Aorta (tissue), 5 donors: ENCODE measurements at regions not wholly inside any gene's neighbourhood (a gene's known extent, or its start where the extent isn't known, plus 50 kb on each side); places are given as distances from the start of the nearest gene placed in this dataset.
"Not testable (repeated sequence)": the region's sequence is repeated elsewhere in the genome, so short reads cannot be mapped to it uniquely, and the experiment has no call there.

Experiments
- ATAC-seq: fragments of 200-7000 bp; cut with Tn5 transposase; one replicate; pipeline ENCODE4 v1.9.1; 2022; ENCODE audit warnings: moderate library complexity; ENCODE audit not compliant: low FRiP score
- DNase-seq, 2 donors: peaks; one replicate each; pipeline ENCODE4 v3.0.0-alpha.2; 2020
- H3K27ac ChIP-seq, 2 donors: one replicate each; pipeline ENCODE4 v1.5.1; 2013; ENCODE audit warnings: low read length in 2 of 2, mild to moderate bottlenecking in 2 of 2, moderate library complexity in 2 of 2, control low read depth in 1 of 2, inconsistent platforms in 1 of 2, low read depth in 1 of 2
- H3K27me3 ChIP-seq, 2 donors: one replicate each; pipeline ENCODE4 v1.6.1; 2013; ENCODE audit warnings: control low read depth in 1 of 2, low read length in 1 of 2, mild to moderate bottlenecking in 1 of 2, moderate library complexity in 1 of 2; ENCODE audit not compliant: insufficient read depth in 2 of 2, control insufficient read depth in 1 of 2
- H3K36me3 ChIP-seq, 2 donors: one replicate each; pipeline ENCODE4 v1.6.1; 2013; ENCODE audit warnings: control low read depth in 1 of 2, low read length in 1 of 2, mild to moderate bottlenecking in 1 of 2; ENCODE audit not compliant: insufficient read depth in 2 of 2, control insufficient read depth in 1 of 2
- H3K4me1 ChIP-seq, 2 donors: one replicate each; pipeline ENCODE4 v1.6.1; 2013; ENCODE audit warnings: low read length in 2 of 2, control low read depth in 1 of 2, mild to moderate bottlenecking in 1 of 2, moderate library complexity in 1 of 2; ENCODE audit not compliant: insufficient read depth in 2 of 2, control insufficient read depth in 1 of 2
- H3K4me3 ChIP-seq, 2 donors: one replicate each; pipeline ENCODE4 v1.5.1; 2013; ENCODE audit warnings: low read length in 2 of 2, control low read depth in 1 of 2, mild to moderate bottlenecking in 1 of 2
- H3K9me3 ChIP-seq: one replicate; pipeline ENCODE4 v1.6.1; 2013; ENCODE audit warnings: mild to moderate bottlenecking, low read length; ENCODE audit not compliant: control insufficient read depth
- WGBS, 2 donors: extraction: QIAGEN DNeasy Blood & Tissue Kit; methylation state at CpG; one replicate each; pipeline ENCODE4 v1.1.7; 2013; 5-methylcytosine and 5-hydroxymethylcytosine counted together
- intact Hi-C, 2 donors: fragments of 100-400 bp; cut with DNase I; formaldehyde crosslinking; loops; one replicate each; pipeline versions ENCODE4 v1.14.2 to v1.15.0; 2022
- donor health status: healthy with polysubstance abuse.
- donor health status: Bipolar disorder and iron deficiency.
- donor health status: DM: no; HTN: no; CAD: no.
- donor health status: DM: no; HTN: no; CAD: no.
- donor health status: DM: yes; HTN: yes; CAD: no.

DNA sequence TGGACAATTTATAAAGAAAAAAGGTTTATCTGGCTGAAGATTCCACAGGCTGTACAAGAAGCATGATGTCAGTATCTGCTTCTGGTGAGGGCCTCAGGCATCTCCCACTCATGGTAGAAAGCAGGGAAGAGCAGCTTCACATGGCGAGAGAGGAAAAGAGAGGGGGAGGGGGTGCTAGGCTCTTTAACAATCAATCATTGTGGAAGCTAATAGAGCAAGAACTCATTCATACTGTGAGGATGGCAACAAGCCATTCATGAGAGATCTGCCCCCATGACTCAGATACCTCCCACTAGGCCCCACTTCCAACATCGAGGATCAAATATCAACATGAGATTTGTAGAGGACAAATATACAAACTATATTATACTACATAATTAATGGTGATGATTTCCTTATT lies 361.9 kb upstream of the FAR2 start:
- H3K36me3 ChIP-seq, result no peaks in the 10 kb centered on the region
- 83 to 89% methylated on average over 2 of the region's 2 CpGs for WGBS, 2 donors
- no peak overlapping the region for H3K27ac ChIP-seq
- no peaks in the 10 kb centered on the region for H3K27me3 ChIP-seq
- ATAC-seq (no peak), DNase-seq (no peak)
- H3K4me1 ChIP-seq, result no peaks in the 10 kb centered on the region
- H3K9me3 ChIP-seq, result no peaks in the 10 kb centered on the region
- intact Hi-C loops, result no loop called here
- H3K4me3 ChIP-seq, result no peak overlapping the region

DNA sequence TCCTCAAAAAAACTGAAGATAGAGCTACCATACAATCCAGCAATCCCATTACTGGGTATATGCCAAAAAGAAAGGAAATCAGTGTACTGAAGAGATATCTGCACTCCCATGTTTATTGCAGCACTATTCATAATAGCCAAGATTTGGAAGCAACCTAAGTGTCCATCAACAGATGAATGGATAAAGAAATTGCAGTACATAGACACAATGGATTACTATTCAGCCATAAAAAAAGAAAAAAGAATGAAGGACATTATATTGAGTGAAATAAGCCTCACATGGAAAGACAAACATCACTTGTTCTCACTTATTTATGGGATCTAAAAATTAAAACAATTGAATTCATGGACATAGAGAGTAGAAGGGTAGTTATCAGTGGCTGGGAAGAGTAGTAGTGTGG lies 360.8 kb upstream of the FAR2 start:
- H3K9me3 ChIP-seq, result not testable (repeated sequence)

DNA sequence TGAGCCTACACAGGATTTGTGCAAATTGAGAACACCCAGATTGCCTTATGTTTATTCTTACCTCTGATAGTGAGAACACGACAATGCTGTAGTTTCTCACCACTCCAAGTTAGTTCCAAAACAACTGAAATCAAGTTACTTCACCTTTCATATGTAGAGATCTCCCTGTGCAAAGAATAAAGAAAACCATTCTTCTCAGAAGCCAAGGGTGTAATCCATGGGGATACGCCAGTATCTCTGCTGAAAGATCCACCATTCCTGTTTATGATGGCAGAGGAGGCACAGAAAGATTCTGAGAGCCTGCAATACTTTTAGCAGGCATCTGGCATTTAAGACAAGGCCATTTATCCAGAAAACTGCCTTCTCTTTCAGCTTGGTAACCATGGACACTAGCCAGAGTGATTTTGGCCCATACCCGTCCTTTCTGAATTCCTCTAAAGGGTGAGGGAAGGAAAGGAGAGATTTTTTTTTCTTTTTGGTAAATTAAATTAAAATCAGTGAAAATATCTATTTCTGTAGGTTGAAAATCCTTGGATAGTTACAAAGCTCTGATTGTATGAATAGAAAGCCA lies 355.4 kb upstream of the FAR2 start:
- H3K27me3 ChIP-seq, result no peaks in the 10 kb centered on the region
- H3K27ac ChIP-seq, result no peak overlapping the region
- H3K4me3 ChIP-seq, result no peak overlapping the region
- no peaks in the 10 kb centered on the region for H3K36me3 ChIP-seq
- WGBS, 2 donors, result 23 to 29% methylated on average over 3 of the region's 3 CpGs
- H3K9me3 ChIP-seq, result no peaks in the 10 kb centered on the region
- no peak for ATAC-seq
- intact Hi-C loops, result no loop called here
- DNase-seq, result no peak
- no peaks in the 10 kb centered on the region for H3K4me1 ChIP-seq

More for the DNA sequence above, 360.8 kb upstream of the FAR2 start:
- H3K4me1 ChIP-seq, H3K27ac ChIP-seq, H3K36me3 ChIP-seq, DNase-seq, H3K4me3 ChIP-seq, H3K27me3 ChIP-seq, intact Hi-C loops, ATAC-seq: not testable (repeated sequence)

DNA sequence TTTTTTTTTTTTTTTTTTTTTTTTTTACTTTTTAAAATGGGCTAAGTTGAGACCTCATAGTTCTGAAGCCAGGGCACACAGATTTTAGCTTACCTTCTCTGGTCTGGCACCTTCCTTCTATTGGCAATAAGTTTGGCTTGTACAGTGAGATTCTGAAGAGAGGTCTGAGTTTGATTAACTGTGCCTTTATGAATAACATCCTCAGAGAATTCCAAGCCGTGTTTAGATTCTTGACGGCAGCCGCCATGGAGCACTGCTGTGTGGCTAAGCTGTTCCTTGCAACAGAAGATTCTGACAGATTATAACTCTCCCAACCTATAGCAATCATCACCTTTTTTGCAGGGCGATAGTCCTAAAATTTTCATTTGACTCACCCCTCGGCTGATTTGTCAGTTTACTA lies 354.9 kb upstream of the FAR2 start:
- no peaks in the 10 kb centered on the region for H3K9me3 ChIP-seq
- no peak overlapping the region for H3K4me3 ChIP-seq
- 9 to 15% methylated on average over 5 of the region's 5 CpGs for WGBS, 2 donors
- H3K36me3 ChIP-seq, result no peaks in the 10 kb centered on the region
- H3K27me3 ChIP-seq, result no peaks in the 10 kb centered on the region
- no peak for ATAC-seq
- no peak for DNase-seq
- no peaks in the 10 kb centered on the region for H3K4me1 ChIP-seq
- intact Hi-C loops, result no loop called here
- no peak overlapping the region for H3K27ac ChIP-seq

DNA sequence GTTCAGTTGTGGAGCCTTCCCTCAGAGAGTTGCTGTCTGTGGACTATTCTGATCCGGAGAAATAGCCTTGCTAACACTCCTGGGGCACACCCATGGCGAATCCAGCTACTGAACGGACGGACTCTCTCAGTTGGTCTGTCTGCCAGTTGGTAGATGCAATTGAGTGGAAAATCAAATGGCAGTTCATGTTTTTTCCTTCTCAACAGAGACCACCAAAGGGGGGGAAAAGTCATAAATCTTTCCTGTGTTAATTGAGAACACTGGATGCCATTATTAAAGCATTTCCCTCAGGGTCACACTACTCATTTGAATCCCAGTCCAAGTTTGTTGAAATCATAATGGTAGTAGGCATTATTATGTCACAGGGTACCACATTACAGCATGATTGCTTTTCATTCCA lies 354.3 kb upstream of the FAR2 start:
- H3K4me1 ChIP-seq, result no peaks in the 10 kb centered on the region
- ATAC-seq (no peak), DNase-seq (no peak)
- H3K27ac ChIP-seq, result no peak overlapping the region
- H3K4me3 ChIP-seq, result no peak overlapping the region
- 54 to 74% methylated on average over 4 of the region's 4 CpGs for WGBS, 2 donors
- no peaks in the 10 kb centered on the region for H3K27me3 ChIP-seq
- no peaks in the 10 kb centered on the region for H3K9me3 ChIP-seq
- no peaks in the 10 kb centered on the region for H3K36me3 ChIP-seq
- intact Hi-C loops, result no loop called here

DNA sequence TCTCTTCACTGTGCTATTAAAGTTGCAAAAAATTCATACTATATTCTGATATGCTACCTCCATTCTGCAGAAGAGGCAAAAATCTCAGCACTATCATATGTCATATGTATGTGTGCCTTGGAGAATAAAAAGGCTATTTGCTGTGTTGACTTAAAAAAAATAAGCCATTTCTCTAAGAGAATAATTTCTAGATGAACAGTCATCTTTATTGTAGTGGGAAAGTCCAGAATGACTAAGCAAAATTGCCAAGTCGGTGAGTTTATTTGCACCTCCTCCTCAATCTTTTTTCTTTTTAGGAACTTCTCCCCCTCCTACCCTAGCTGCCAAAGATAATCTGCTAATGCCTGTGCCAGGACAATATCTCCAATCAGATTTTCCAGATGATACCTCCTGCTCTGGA lies 353.8 kb upstream of the FAR2 start:
- DNase-seq, result no peak
- no peaks in the 10 kb centered on the region for H3K9me3 ChIP-seq
- no peaks in the 10 kb centered on the region for H3K27me3 ChIP-seq
- H3K4me1 ChIP-seq, result no peaks in the 10 kb centered on the region
- no peak for ATAC-seq
- H3K27ac ChIP-seq, result no peak overlapping the region
- 42 to 44% methylated on average over 1 of the region's 1 CpG for WGBS, 2 donors
- intact Hi-C loops, result no loop called here
- H3K36me3 ChIP-seq, result no peaks in the 10 kb centered on the region
- H3K4me3 ChIP-seq, result no peak overlapping the region

DNA sequence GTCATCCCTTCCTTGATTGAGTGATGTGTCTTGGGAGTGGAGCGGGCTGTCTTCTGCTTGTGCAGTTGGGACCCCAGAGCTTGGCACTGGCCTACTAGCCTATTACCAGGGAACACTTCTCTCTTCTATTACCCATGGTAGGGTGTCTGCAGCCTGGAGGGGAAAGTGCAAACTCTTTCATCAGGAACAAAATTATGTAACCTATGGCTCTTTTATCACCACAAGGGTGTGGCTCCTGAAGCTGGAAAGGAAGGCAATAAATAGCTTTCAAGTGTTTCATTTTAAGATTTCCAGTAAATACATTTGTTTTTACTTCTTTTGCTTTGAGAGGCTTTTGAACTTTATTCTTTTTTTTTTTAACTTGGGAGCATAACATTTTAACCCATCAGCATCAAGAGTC lies 349.7 kb upstream of the FAR2 start:
- DNase-seq (no peak), ATAC-seq (no peak)
- no peaks in the 10 kb centered on the region for H3K4me1 ChIP-seq
- no peaks in the 10 kb centered on the region for H3K27me3 ChIP-seq
- H3K9me3 ChIP-seq, result no peaks in the 10 kb centered on the region
- no peak overlapping the region for H3K4me3 ChIP-seq
- H3K36me3 ChIP-seq, result no peaks in the 10 kb centered on the region
- 94 to 98% methylated on average over 1 of the region's 1 CpG for WGBS, 2 donors
- intact Hi-C loops, result no loop called here
- no peak overlapping the region for H3K27ac ChIP-seq

DNA sequence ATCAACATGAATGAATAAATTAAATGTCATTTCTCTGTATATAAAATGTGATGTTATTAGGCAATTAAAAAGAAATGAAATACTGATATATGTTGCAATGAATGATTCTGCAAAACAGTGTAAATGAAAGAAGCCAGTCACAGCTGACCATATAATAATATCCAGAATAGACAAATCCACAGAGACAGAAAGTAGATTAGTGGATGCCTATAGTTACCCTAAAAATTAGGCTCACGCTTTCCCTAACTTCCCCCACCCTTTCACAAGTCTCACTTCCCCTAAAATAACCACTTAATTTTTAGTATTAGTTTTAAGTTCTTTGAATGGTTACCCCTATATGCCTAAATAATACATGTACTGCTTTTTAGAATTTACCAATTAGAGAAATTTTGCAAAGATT lies 348.9 kb upstream of the FAR2 start:
- Histone ChIP-seq H3K4me3 (no peak overlapping the region), H3K4me1 (no peaks in the 10 kb centered on the region), H3K9me3 (no peaks in the 10 kb centered on the region), H3K36me3 (no peaks in the 10 kb centered on the region), H3K27me3 (no peaks in the 10 kb centered on the region), H3K27ac (no peak overlapping the region)
- DNase-seq, result no peak
- WGBS, 2 donors, result 78 to 93% methylated on average over 1 of the region's 1 CpG
- intact Hi-C loops, result no loop called here
- ATAC-seq, result no peak

DNA sequence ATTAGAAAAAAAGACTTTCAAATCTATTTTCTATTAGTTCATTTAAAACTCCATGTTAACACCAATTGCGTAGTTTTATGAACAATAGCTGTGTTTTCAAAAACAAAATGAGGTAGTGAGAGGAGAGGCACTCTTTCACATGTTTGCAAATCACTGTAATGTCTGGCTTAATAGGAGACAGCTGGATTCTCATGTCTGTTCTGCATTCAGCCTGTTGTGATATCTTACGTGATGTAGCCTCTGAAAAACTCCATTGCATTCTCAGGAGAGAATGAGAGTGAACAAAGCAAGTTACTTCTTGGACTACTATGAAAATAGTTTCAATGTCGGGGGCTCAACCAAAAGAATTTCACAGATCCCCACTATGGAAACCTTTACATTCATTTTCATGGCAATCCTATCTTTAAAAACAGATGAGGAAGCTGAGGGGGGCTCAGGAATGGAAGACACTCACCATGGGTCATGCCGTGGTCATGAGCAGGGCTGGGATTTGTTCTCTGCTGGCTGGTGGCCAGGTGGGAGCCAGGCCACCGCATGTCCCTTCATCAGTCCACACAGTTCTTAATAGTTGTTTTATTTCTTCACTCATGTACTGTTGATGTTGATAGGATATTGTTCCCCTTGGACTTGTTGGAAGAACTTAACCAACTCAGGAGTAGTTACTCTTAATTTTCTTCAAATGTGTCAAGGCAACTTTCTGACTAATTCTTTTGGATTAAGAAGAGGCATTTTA lies 346.2 kb upstream of the FAR2 start:
- intact Hi-C loops, result no loop called here
- Histone ChIP-seq H3K27ac (no peak overlapping the region), H3K4me3 (no peak overlapping the region), H3K4me1 (no peaks in the 10 kb centered on the region), H3K36me3 (no peaks in the 10 kb centered on the region), H3K9me3 (no peaks in the 10 kb centered on the region), H3K27me3 (no peaks in the 10 kb centered on the region)
- ATAC-seq (peak; percentile 71), DNase-seq (no peak)
- WGBS, 2 donors, result 68 to 72% methylated on average over 5 of the region's 5 CpGs
